Activated CD8-positive, alpha-beta T cell treated with anti-CD3 and anti-CD28 coated beads for 36 hours (primary cell): ENCODE measurements at regions not wholly inside any gene's neighbourhood (a gene's known extent, or its start where the extent isn't known, plus 50 kb on each side); places are given as distances from the start of the nearest gene placed in this dataset.

ENCODE experiments used
- ATAC-seq: fragments of 200-7000 bp; cut with Tn5 transposase; one replicate; pipeline ENCODE4 v1.10.0; 2021; ENCODE audit warnings: mild to moderate bottlenecking, moderate library complexity
- CTCF ChIA-PET: fragments of 350-600 bp; sonication (Branson Sonifier 250); formaldehyde crosslinking; loops from one replicate; lab custom pipeline; 2021; ENCODE audit warnings: antibody characterized with exemption; lab: Charles Lee
- POLR2A ChIA-PET: fragments of 350-600 bp; sonication (Branson Sonifier 250); formaldehyde crosslinking; loops from one replicate; lab custom pipeline; 2021; ENCODE audit warnings: antibody characterized with exemption; lab: Charles Lee
- DNase-seq: peaks from one replicate; pipeline ENCODE4 v3.0.0-alpha.2; 2020
- H3K27ac Mint-ChIP-seq: one replicate; pipeline ENCODE4 v1.8.0; 2021; ENCODE audit warnings: mild to moderate bottlenecking, mixed read lengths
- H3K27me3 Mint-ChIP-seq: one replicate; pipeline ENCODE4 v1.8.0; 2021; ENCODE audit warnings: mixed read lengths
- H3K36me3 Mint-ChIP-seq: one replicate; pipeline ENCODE4 v1.8.0; 2021; ENCODE audit warnings: low read depth, mixed read lengths
- H3K4me1 Mint-ChIP-seq: one replicate; pipeline ENCODE4 v1.8.0; 2021; ENCODE audit warnings: low read depth, mixed read lengths
- H3K4me3 Mint-ChIP-seq: one replicate; pipeline ENCODE4 v1.8.0; 2021; ENCODE audit warnings: mild to moderate bottlenecking, moderate library complexity, mixed read lengths
- H3K9me3 Mint-ChIP-seq: one replicate; pipeline ENCODE4 v1.8.0; 2021; ENCODE audit warnings: mixed read lengths
- intact Hi-C: fragments of 100-400 bp; cut with micrococcal nuclease; formaldehyde crosslinking; loops from one replicate; pipeline ENCODE4 v1.10.0; 2022
- TF ChIP-seq, protein P1 (sequence below): fragments of 200-600 bp; IDR thresholded peaks from one replicate; pipeline ENCODE4 v1.8.0; 2022; ENCODE audit warnings: antibody characterized with exemption, mild to moderate bottlenecking

GRCh38 chr6:73955800-73956199, 259.8 kb downstream of the CD109 start:
- Mint-ChIP-seq H3K27ac (no peak overlapping the region), H3K36me3 (no peaks in the 10 kb centered on the region), H3K9me3 (no peaks in the 10 kb centered on the region), H3K27me3 (no peaks in the 10 kb centered on the region), H3K4me1 (no peaks in the 10 kb centered on the region), H3K4me3 (no peak overlapping the region)
- DNase-seq = no peak
- ChIA-PET POLR2A (no interaction called here), CTCF (no interaction called here)
- no peak for ATAC-seq
- intact Hi-C loops = no loop called here
- TF ChIP-seq, protein P1, sequence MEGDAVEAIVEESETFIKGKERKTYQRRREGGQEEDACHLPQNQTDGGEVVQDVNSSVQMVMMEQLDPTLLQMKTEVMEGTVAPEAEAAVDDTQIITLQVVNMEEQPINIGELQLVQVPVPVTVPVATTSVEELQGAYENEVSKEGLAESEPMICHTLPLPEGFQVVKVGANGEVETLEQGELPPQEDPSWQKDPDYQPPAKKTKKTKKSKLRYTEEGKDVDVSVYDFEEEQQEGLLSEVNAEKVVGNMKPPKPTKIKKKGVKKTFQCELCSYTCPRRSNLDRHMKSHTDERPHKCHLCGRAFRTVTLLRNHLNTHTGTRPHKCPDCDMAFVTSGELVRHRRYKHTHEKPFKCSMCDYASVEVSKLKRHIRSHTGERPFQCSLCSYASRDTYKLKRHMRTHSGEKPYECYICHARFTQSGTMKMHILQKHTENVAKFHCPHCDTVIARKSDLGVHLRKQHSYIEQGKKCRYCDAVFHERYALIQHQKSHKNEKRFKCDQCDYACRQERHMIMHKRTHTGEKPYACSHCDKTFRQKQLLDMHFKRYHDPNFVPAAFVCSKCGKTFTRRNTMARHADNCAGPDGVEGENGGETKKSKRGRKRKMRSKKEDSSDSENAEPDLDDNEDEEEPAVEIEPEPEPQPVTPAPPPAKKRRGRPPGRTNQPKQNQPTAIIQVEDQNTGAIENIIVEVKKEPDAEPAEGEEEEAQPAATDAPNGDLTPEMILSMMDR = no peak

DNA sequence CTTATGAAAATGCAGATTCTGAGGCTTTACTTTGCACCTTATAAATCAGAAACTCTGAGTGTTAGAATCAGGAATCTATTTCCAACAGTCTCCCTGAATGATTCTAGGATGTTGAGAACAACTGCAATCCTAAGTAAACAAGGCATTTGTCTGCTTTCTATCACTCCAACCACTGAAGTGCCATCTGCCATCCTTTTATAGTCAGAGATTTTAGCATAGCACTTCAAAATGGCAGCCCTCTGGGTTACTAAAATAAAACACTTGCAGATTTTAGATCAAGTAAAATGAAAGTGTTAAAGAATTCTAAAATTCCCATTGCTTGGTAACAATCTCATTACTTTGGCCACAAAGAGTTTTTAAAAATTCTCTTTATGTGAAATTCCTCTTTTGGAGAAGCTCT, 258.9 kb downstream of the CD109 start:
- Mint-ChIP-seq H3K4me1 (no peaks in the 10 kb centered on the region), H3K27me3 (no peaks in the 10 kb centered on the region), H3K36me3 (no peaks in the 10 kb centered on the region), H3K9me3 (no peaks in the 10 kb centered on the region), H3K4me3 (no peak overlapping the region), H3K27ac (no peak overlapping the region)
- ChIA-PET CTCF (no interaction called here), POLR2A (no interaction called here)
- no peak for DNase-seq
- TF ChIP-seq, protein P1 = no peak
- intact Hi-C loops = no loop called here
- ATAC-seq = no peak

- DNase-seq (no peak), ATAC-seq (no peak)
- Mint-ChIP-seq H3K27me3 (no peaks in the 10 kb centered on the region), H3K36me3 (no peaks in the 10 kb centered on the region), H3K4me3 (no peak overlapping the region), H3K9me3 (peaks cover 9% of the 10 kb centered on the region), H3K27ac (no peak overlapping the region), H3K4me1 (no peaks in the 10 kb centered on the region)
- intact Hi-C loops = no loop called here
- POLR2A ChIA-PET = no interaction called here
- CTCF ChIA-PET = interaction anchor here (1.1 kb wide), 1 partner anchor 1257 kb away, joined by 3 read pairs; no protein-coding TSS in a partner anchor
- TF ChIP-seq, protein P1 = no peak
Observed at GRCh38 chr6:73951183-73951582, 255.2 kb downstream of the CD109 start.

- Mint-ChIP-seq H3K27ac (no peak overlapping the region), H3K4me1 (no peaks in the 10 kb centered on the region), H3K4me3 (no peak overlapping the region), H3K9me3 (peaks cover 9% of the 10 kb centered on the region), H3K27me3 (no peaks in the 10 kb centered on the region), H3K36me3 (no peaks in the 10 kb centered on the region)
- intact Hi-C loops = no loop called here
- ChIA-PET CTCF (interaction anchor here (1.1 kb wide), 1 partner anchor 836 kb away, joined by 3 read pairs; no protein-coding TSS in a partner anchor), POLR2A (no interaction called here)
- TF ChIP-seq, protein P1 = no peak
- DNase-seq (no peak), ATAC-seq (no peak)
Observed at GRCh38 chr6:73943930-73944652, 248.1 kb downstream of the CD109 start.

DNA sequence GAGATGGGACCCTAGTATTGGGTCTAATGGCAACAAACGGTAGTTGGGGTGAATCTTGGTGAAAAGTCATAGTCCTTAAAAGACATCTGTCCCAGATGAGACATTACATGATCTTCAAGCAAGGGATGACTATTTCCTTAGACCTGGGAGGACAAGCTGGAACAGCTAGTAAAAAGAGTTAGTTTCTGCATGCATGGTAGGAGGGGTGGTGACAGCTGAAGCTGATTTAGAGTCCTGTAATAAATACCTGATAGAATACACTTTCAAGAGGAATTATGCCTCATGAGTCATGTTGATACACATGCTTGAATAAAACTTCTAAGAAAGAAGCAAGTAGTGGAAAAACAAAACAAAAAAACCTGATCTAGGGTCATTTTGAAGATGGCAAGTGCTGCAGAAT, 247.4 kb downstream of the CD109 start:
- Mint-ChIP-seq H3K9me3 (peaks cover 9% of the 10 kb centered on the region), H3K4me3 (no peak overlapping the region), H3K4me1 (no peaks in the 10 kb centered on the region), H3K27ac (no peak overlapping the region), H3K36me3 (no peaks in the 10 kb centered on the region), H3K27me3 (no peaks in the 10 kb centered on the region)
- ChIA-PET POLR2A (no interaction called here), CTCF (interaction anchor here (1.1 kb wide), 1 partner anchor 837 kb away, joined by 3 read pairs; no protein-coding TSS in a partner anchor)
- TF ChIP-seq, protein P1 = no peak
- intact Hi-C loops = no loop called here
- ATAC-seq = no peak
- no peak for DNase-seq
